Vagina (tissue), 2 donors: ENCODE measurements at regions not wholly inside any gene's neighbourhood (a gene's known extent, or its start where the extent isn't known, plus 50 kb on each side); places are given as distances from the start of the nearest gene placed in this dataset.
"Not testable (repeated sequence)": the region's sequence is repeated elsewhere in the genome, so short reads cannot be mapped to it uniquely, and the experiment has no call there.

ENCODE experiments used
- DNase-seq, 2 donors: peaks; one replicate each; pipeline ENCODE4 v3.0.0-alpha.2; 2017; ENCODE audit errors: extremely low spot score in 2 of 2
- H3K27ac ChIP-seq: fragments of 200-600 bp; sonication (generic); one replicate; pipeline ENCODE4 v1.5.1; 2019
- H3K27me3 ChIP-seq: fragments of 200-600 bp; sonication (generic); one replicate; pipeline ENCODE4 v1.5.1; 2019
- H3K36me3 ChIP-seq, 2 donors: fragments of 200-600 bp; sonication (generic); one replicate each; pipeline ENCODE4 v1.5.1; 2017 to 2019
- H3K4me1 ChIP-seq: fragments of 200-600 bp; sonication (generic); one replicate; pipeline ENCODE4 v1.5.1; 2019
- H3K4me3 ChIP-seq, 2 donors: fragments of 200-600 bp; sonication (generic); 1 replicate in 1 of 2; 2 replicates in 1 of 2; pipeline ENCODE4 v1.5.1; 2016 to 2019
- H3K9me3 ChIP-seq: fragments of 200-600 bp; sonication (generic); one replicate; pipeline ENCODE4 v1.5.1; 2019
- CTCF ChIP-seq, 3 experiments: fragments of 450-650 bp in 2 of 3; fragments of 200-600 bp in 1 of 3; sonication (generic) in 1 of 3; IDR thresholded peaks; one replicate each; pipeline ENCODE4 v1.5.1; 2017 to 2019; ENCODE audit warnings: antibody characterized with exemption in 3 of 3, mild to moderate bottlenecking in 2 of 3, moderate library complexity in 2 of 3
- POLR2A ChIP-seq, 2 donors: fragments of 450-650 bp; IDR thresholded peaks; one replicate each; pipeline ENCODE4 v1.6.1; 2017; ENCODE audit warnings: antibody characterized with exemption in 2 of 2, mild to moderate bottlenecking in 2 of 2, moderate library complexity in 2 of 2
- POLR2AphosphoS5 ChIP-seq, 2 donors: sonication (generic); formaldehyde crosslinking; IDR thresholded peaks; one replicate each; pipeline ENCODE4 v1.9.0; 2017; ENCODE audit warnings: antibody characterized with exemption in 2 of 2, mild to moderate bottlenecking in 2 of 2, low read depth in 1 of 2; ENCODE audit not compliant: insufficient read depth in 1 of 2
- intact Hi-C: fragments of 100-400 bp; cut with DNase I; formaldehyde crosslinking; loops from one replicate; pipeline ENCODE4 v1.15.1; 2023

GRCh38 chr2:88967844-88968243 lies 276.4 kb downstream of the RPIA start:
- TF ChIP-seq CTCF (IDR thresholded peaks at IDR 0.05) (no peak), POLR2A (IDR thresholded peaks at IDR 0.05) (no peak), POLR2AphosphoS5 (IDR thresholded peaks at IDR 0.05; ENCODE audit: insufficient read depth in 1 of 2, low read depth in 1 of 2) (no peak)
- DNase-seq, result no peak

DNA sequence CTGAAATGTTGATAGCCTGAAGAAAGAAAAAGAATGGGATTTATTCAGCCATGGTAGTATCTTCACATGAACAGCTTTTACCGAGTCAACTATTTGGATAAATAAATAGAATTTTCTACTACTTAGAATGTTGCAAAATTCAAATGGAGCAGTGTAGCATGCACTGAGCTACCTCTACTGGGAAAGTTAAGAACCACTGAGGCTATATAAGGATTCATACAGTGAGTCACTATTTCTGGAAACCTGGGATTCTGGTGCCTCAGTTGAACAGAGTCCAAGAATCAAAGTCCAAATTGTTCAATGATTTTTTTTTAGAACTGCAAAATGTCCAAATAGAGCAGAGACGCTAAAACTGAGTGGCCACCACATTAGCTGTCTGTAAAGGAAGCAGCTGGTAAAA lies 286.5 kb downstream of the RPIA start:
- intact Hi-C loops, result not testable (repeated sequence)

More at GRCh38 chr2:88967844-88968243, 276.4 kb downstream of the RPIA start:
- no peaks in the 10 kb centered on the region for H3K4me1 ChIP-seq
- H3K9me3 ChIP-seq, result no peaks in the 10 kb centered on the region
- no peak overlapping the region for H3K27ac ChIP-seq
- intact Hi-C loops, result no loop called here
- no peak overlapping the region for H3K4me3 ChIP-seq
- H3K27me3 ChIP-seq, result no peaks in the 10 kb centered on the region
- no peaks in the 10 kb centered on the region for H3K36me3 ChIP-seq

GRCh38 chr2:88978446-88978845 lies 287.0 kb downstream of the RPIA start:
- intact Hi-C loops, DNase-seq, H3K9me3 ChIP-seq, H3K36me3 ChIP-seq, H3K4me3 ChIP-seq, H3K27me3 ChIP-seq, H3K4me1 ChIP-seq, H3K27ac ChIP-seq: not testable (repeated sequence)

More for the DNA sequence above, 286.5 kb downstream of the RPIA start:
- not testable (repeated sequence) for H3K27ac ChIP-seq, H3K36me3 ChIP-seq, H3K4me3 ChIP-seq, H3K27me3 ChIP-seq, H3K4me1 ChIP-seq, H3K9me3 ChIP-seq, DNase-seq

GRCh38 chr2:88984079-88984478 lies 292.6 kb downstream of the RPIA start:
- intact Hi-C loops, H3K36me3 ChIP-seq, H3K9me3 ChIP-seq, H3K4me1 ChIP-seq, H3K4me3 ChIP-seq, DNase-seq, H3K27me3 ChIP-seq, H3K27ac ChIP-seq: not testable (repeated sequence)

- H3K36me3 ChIP-seq, DNase-seq, H3K27ac ChIP-seq, H3K4me3 ChIP-seq, H3K27me3 ChIP-seq, H3K4me1 ChIP-seq, intact Hi-C loops, H3K9me3 ChIP-seq: not testable (repeated sequence)
Observed at GRCh38 chr2:88986721-88987330, 295.4 kb downstream of the RPIA start.

DNA sequence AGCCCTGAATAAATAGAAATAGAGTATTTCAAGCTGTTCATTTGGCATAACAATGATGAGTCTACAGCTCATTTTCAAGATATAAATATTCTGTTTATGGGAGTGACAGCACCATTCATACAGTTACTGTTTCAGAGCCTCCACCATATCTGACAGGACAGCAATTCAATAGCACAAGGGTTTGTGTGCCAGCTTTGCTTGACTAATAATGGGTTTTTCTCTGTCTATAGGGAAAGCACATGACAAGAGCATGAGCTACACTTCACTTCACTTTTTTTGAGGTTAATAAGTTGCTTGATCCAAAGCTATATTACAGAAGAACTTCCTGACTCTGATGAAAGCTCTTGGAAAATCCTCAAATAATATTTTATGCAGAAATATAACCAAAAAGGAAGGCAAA lies 297.1 kb downstream of the RPIA start:
- H3K27ac ChIP-seq, intact Hi-C loops: not testable (repeated sequence)

DNA sequence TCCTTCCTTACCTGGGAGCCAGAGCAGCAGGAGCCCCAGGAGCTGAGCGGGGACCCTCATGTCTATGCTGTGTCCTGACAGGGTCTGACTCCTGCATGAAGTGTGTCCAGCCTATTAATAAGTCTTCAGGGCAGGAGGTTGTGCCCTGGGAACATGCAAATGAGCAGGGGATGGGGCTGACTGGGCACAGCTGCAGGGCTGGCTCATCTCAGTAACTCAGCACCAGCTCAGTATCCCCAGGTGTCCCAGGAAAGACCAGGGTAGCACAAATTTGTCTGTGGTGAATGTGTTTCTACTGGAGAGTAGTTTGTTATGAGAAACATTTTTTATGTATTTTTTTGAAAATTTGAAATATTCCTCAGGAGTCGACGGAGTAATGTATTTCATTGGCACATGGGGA lies 301.3 kb downstream of the RPIA start:
- H3K27ac ChIP-seq, DNase-seq, H3K27me3 ChIP-seq, H3K4me1 ChIP-seq, H3K9me3 ChIP-seq, H3K4me3 ChIP-seq, intact Hi-C loops, H3K36me3 ChIP-seq: not testable (repeated sequence)

More for the DNA sequence above, 297.1 kb downstream of the RPIA start:
- H3K4me3 ChIP-seq, H3K27me3 ChIP-seq, H3K4me1 ChIP-seq, H3K36me3 ChIP-seq, H3K9me3 ChIP-seq, DNase-seq: not testable (repeated sequence)

DNA sequence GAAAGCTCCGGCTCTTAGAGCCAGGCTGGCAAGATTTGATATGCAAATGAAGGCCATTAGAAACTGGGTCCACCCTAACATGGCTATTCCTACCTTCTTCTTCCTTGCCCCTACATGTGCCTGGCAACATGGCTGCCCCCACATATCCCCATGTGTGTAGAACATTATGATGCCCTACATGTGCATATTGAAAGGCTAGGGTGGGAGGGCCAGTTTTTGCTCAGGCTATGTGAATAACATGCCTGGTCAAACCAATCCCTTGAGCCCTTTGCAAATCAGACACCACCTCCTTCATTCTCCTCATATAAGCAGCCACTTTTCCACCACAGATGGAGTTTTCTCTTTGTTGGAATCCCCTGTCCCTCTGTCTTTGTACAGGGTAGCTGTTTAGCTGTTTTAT lies 303.4 kb downstream of the RPIA start:
- intact Hi-C loops, H3K36me3 ChIP-seq, H3K27ac ChIP-seq, DNase-seq, H3K4me3 ChIP-seq, H3K9me3 ChIP-seq, H3K4me1 ChIP-seq, H3K27me3 ChIP-seq: not testable (repeated sequence)

GRCh38 chr2:88996588-88996987 lies 305.1 kb downstream of the RPIA start:
- intact Hi-C loops, H3K36me3 ChIP-seq, H3K9me3 ChIP-seq: not testable (repeated sequence)

More at GRCh38 chr2:88996588-88996987, 305.1 kb downstream of the RPIA start:
- H3K27ac ChIP-seq, H3K27me3 ChIP-seq, DNase-seq, H3K4me3 ChIP-seq, H3K4me1 ChIP-seq: not testable (repeated sequence)
